ENCODE measurements at regions not wholly inside any gene's neighbourhood (a gene's known extent, or its start where the extent isn't known, plus 50 kb on each side); places are given as distances from the start of the nearest gene placed in this dataset.

- DNase-seq (ENCODE audit: low read depth): no peak
- TF ChIP-seq CTCF (conservative IDR thresholded peaks at IDR 0.05; ENCODE audit: control insufficient read depth, insufficient read depth, low read depth, low read length): no peak
- H3K4me3 ChIP-seq (ENCODE audit: control insufficient read depth, low read depth, low read length): no peak overlapping the region
Observed at GRCh38 chr6:19337101-19337500, 500.1 kb upstream of the ID4 start.

GRCh38 chr6:19342616-19343015 is 494.6 kb upstream of the ID4 start:
- DNase-seq (ENCODE audit: low read depth): peak; percentile 10
- no peak for TF ChIP-seq CTCF (conservative IDR thresholded peaks at IDR 0.05; ENCODE audit: control insufficient read depth, insufficient read depth, low read depth, low read length)
- no peak overlapping the region for H3K4me3 ChIP-seq (ENCODE audit: control insufficient read depth, low read depth, low read length)

GRCh38 chr6:19349429-19349828 is 487.7 kb upstream of the ID4 start:
- no peak for DNase-seq (ENCODE audit: low read depth)
- no peak overlapping the region for H3K4me3 ChIP-seq (ENCODE audit: control insufficient read depth, low read depth, low read length)
- TF ChIP-seq CTCF (conservative IDR thresholded peaks at IDR 0.05; ENCODE audit: control insufficient read depth, insufficient read depth, low read depth, low read length): no peak

GRCh38 chr6:19354181-19354580 is 483.0 kb upstream of the ID4 start:
- H3K4me3 ChIP-seq (ENCODE audit: control insufficient read depth, low read depth, low read length): no peak overlapping the region
- DNase-seq (ENCODE audit: low read depth): no peak
- no peak for TF ChIP-seq CTCF (conservative IDR thresholded peaks at IDR 0.05; ENCODE audit: control insufficient read depth, insufficient read depth, low read depth, low read length)

GRCh38 chr6:19356692-19357091 is 480.5 kb upstream of the ID4 start:
- TF ChIP-seq CTCF (conservative IDR thresholded peaks at IDR 0.05; ENCODE audit: control insufficient read depth, insufficient read depth, low read depth, low read length): no peak
- DNase-seq (ENCODE audit: low read depth): peak; percentile 27
- no peak overlapping the region for H3K4me3 ChIP-seq (ENCODE audit: control insufficient read depth, low read depth, low read length)

- TF ChIP-seq CTCF (conservative IDR thresholded peaks at IDR 0.05; ENCODE audit: control insufficient read depth, insufficient read depth, low read depth, low read length): no peak
- no peak for DNase-seq (ENCODE audit: low read depth)
- no peak overlapping the region for H3K4me3 ChIP-seq (ENCODE audit: control insufficient read depth, low read depth, low read length)
Observed at GRCh38 chr6:19362396-19362795, 474.8 kb upstream of the ID4 start.

GRCh38 chr6:19368511-19368910 is 468.7 kb upstream of the ID4 start:
- no peak for TF ChIP-seq CTCF (conservative IDR thresholded peaks at IDR 0.05; ENCODE audit: control insufficient read depth, insufficient read depth, low read depth, low read length)
- DNase-seq (ENCODE audit: low read depth): peak; percentile 77
- no peak overlapping the region for H3K4me3 ChIP-seq (ENCODE audit: control insufficient read depth, low read depth, low read length)

Measured in fibroblast of mammary gland (primary cell).